ENCODE measurements at regions not wholly inside any gene's neighbourhood (a gene's known extent, or its start where the extent isn't known, plus 50 kb on each side); places are given as distances from the start of the nearest gene placed in this dataset.
"Not testable (repeated sequence)": the region's sequence is repeated elsewhere in the genome, so short reads cannot be mapped to it uniquely, and the experiment has no call there.

GRCh38 chr13:81659984-81660383, 1319.1 kb upstream of the SPRY2 start:
- DNase-seq (ENCODE audit: low spot score) = no peak

- no peak for DNase-seq (ENCODE audit: low spot score)
These were observed 1317.9 kb upstream of the SPRY2 start for GRCh38 chr13:81658598-81659370.

GRCh38 chr13:81639984-81640582, 1299.2 kb upstream of the SPRY2 start:
- no peak for DNase-seq (ENCODE audit: low spot score)

- no peak for DNase-seq (ENCODE audit: low spot score)
These were observed 1296.5 kb upstream of the SPRY2 start for GRCh38 chr13:81637457-81637856.

- DNase-seq (ENCODE audit: low spot score) = no peak
These were observed 1295.2 kb upstream of the SPRY2 start for GRCh38 chr13:81636120-81636519.

GRCh38 chr13:81615031-81615430, 1274.1 kb upstream of the SPRY2 start:
- no peak for DNase-seq (ENCODE audit: low spot score)

GRCh38 chr13:81610644-81611043, 1269.7 kb upstream of the SPRY2 start:
- no peak for DNase-seq (ENCODE audit: low spot score)

- no peak for DNase-seq (ENCODE audit: low spot score)
These were observed 1268.4 kb upstream of the SPRY2 start for GRCh38 chr13:81609335-81609734.

GRCh38 chr13:81606074-81606473, 1265.1 kb upstream of the SPRY2 start:
- no peak for DNase-seq (ENCODE audit: low spot score)

- no peak for DNase-seq (ENCODE audit: low spot score)
These were observed 1261.3 kb upstream of the SPRY2 start for GRCh38 chr13:81602241-81602640.

GRCh38 chr13:81597101-81597500, 1256.2 kb upstream of the SPRY2 start:
- DNase-seq (ENCODE audit: low spot score) = no peak

GRCh38 chr13:81596224-81596753, 1255.4 kb upstream of the SPRY2 start:
- no peak for DNase-seq (ENCODE audit: low spot score)

- DNase-seq (ENCODE audit: low spot score) = no peak
These were observed 1250.7 kb upstream of the SPRY2 start for GRCh38 chr13:81591528-81592220.

GRCh38 chr13:81582381-81582780, 1241.5 kb upstream of the SPRY2 start:
- DNase-seq (ENCODE audit: low spot score) = no peak

- no peak for DNase-seq (ENCODE audit: low spot score)
These were observed 1236.8 kb upstream of the SPRY2 start for GRCh38 chr13:81577601-81578195.

- no peak for DNase-seq (ENCODE audit: low spot score)
These were observed 1227.9 kb upstream of the SPRY2 start for GRCh38 chr13:81568824-81569223.

- no peak for DNase-seq (ENCODE audit: low spot score)
These were observed 1224.9 kb upstream of the SPRY2 start for GRCh38 chr13:81565849-81566248.

GRCh38 chr13:81563091-81563490, 1222.2 kb upstream of the SPRY2 start:
- DNase-seq (ENCODE audit: low spot score) = no peak

GRCh38 chr13:81562598-81562997, 1221.7 kb upstream of the SPRY2 start:
- DNase-seq (ENCODE audit: low spot score) = no peak

- DNase-seq (ENCODE audit: low spot score) = no peak
These were observed 1210.1 kb upstream of the SPRY2 start for GRCh38 chr13:81551036-81551435.

- DNase-seq (ENCODE audit: low spot score) = not testable (repeated sequence)
These were observed 1205.4 kb upstream of the SPRY2 start for GRCh38 chr13:81546294-81546693.

- no peak for DNase-seq (ENCODE audit: low spot score)
These were observed 1199.9 kb upstream of the SPRY2 start for GRCh38 chr13:81540777-81541176.
